Right cardiac atrium (tissue), 5 donors: ENCODE measurements at regions not wholly inside any gene's neighbourhood (a gene's known extent, or its start where the extent isn't known, plus 50 kb on each side); places are given as distances from the start of the nearest gene placed in this dataset.

Source experiments
- ATAC-seq, 2 donors: fragments of 200-7000 bp; cut with Tn5 transposase; one replicate each; pipeline versions ENCODE4 v1.8.0 to v1.9.1; 2020; ENCODE audit warnings: moderate library complexity in 2 of 2, mild to moderate bottlenecking in 1 of 2
- DNase-seq, 3 donors: peaks; one replicate each; pipeline ENCODE4 v3.0.0-alpha.2; 2020
- H3K27ac ChIP-seq: one replicate; pipeline ENCODE4 v1.5.1; 2013; ENCODE audit warnings: mild to moderate bottlenecking, low read length, control low read depth, moderate library complexity
- H3K27me3 ChIP-seq: one replicate; pipeline ENCODE4 v1.6.1; 2013; ENCODE audit not compliant: control insufficient read depth, insufficient read depth
- H3K4me1 ChIP-seq: one replicate; pipeline ENCODE4 v1.6.1; 2013; ENCODE audit warnings: low read length; ENCODE audit not compliant: control insufficient read depth, insufficient read depth
- H3K4me3 ChIP-seq: one replicate; pipeline ENCODE4 v1.5.1; 2013; ENCODE audit warnings: low read length, control low read depth
- H3K9me3 ChIP-seq: one replicate; pipeline ENCODE4 v1.6.1; 2013; ENCODE audit warnings: low read length; ENCODE audit not compliant: control insufficient read depth
- WGBS: extraction: QIAGEN DNeasy Blood & Tissue Kit; methylation state at CpG from one replicate; pipeline ENCODE4 v1.1.7; 2013; 5-methylcytosine and 5-hydroxymethylcytosine counted together
- intact Hi-C, 4 donors: fragments of 100-400 bp; cut with DNase I; formaldehyde crosslinking; loops; one replicate each; pipeline versions ENCODE4 v1.11.0 to v1.14.0; 2022 to 2023
- donor health status: healthy with polysubstance abuse.
- donor health status: DM: no; HTN: yes; CAD: no.
- donor health status: DM: no; HTN: no; CAD: no.
- donor health status: DM: no; HTN: yes; CAD: no; lungs with severe emphysema.
- donor health status: DM: yes; HTN: yes; CAD: no.

- ATAC-seq (no peak), DNase-seq (no peak)
- WGBS = 76% methylated on average over 6 of the region's 6 CpGs
- intact Hi-C loops = no loop called here
- Histone ChIP-seq H3K27me3 (no peaks in the 10 kb centered on the region), H3K27ac (no peak overlapping the region), H3K9me3 (no peaks in the 10 kb centered on the region), H3K4me3 (no peak overlapping the region), H3K4me1 (no peaks in the 10 kb centered on the region)
These were observed 200.0 kb upstream of the CFAP20DC start for GRCh38 chr3:59249698-59250361.

- Histone ChIP-seq H3K27me3 (no peaks in the 10 kb centered on the region), H3K27ac (no peak overlapping the region), H3K4me1 (no peaks in the 10 kb centered on the region), H3K9me3 (no peaks in the 10 kb centered on the region), H3K4me3 (no peak overlapping the region)
- ATAC-seq (no peak), DNase-seq (no peak)
- intact Hi-C loops = no loop called here
These were observed 199.2 kb upstream of the CFAP20DC start for GRCh38 chr3:59249004-59249403.

- H3K27ac ChIP-seq = no peak overlapping the region
- H3K27me3 ChIP-seq = no peaks in the 10 kb centered on the region
- no peak for ATAC-seq
- H3K4me3 ChIP-seq = no peak overlapping the region
- DNase-seq = no peak
- H3K9me3 ChIP-seq = no peaks in the 10 kb centered on the region
- no peaks in the 10 kb centered on the region for H3K4me1 ChIP-seq
- intact Hi-C loops = no loop called here
- WGBS = 90% methylated on average over 3 of the region's 3 CpGs
These were observed 197.6 kb upstream of the CFAP20DC start for GRCh38 chr3:59247402-59247841.

DNA sequence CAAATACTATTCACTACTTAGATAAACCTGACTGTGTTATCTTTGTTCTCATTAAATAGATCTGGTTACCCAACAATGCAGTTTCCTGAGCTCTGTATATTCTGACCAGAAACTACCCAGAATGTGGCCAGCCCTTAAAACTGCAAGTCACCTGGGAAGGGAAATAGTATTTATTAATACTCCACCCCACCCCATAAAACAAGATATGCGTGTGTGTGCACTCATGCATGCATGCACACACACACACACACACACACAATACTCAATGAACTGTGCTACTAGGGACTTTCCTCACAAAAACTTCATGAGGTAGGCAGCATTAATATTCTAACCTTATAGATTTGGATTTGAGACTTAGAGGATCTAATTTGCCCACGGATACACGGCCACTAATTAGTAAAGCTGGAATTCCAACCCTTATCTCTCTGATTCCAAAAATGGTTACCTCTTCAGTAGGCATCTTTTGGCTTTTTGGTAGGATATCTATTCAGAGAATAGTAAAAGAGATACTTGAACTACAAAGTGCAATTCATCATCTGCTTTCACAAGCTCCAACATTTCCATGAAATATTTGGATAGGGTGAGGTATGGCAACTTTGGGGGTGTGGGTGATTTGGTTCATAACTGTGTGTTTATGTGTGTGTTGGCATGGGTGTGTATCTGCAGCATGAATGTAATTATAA is 197.0 kb upstream of the CFAP20DC start:
- no peaks in the 10 kb centered on the region for H3K4me1 ChIP-seq
- 71% methylated on average over 3 of the region's 3 CpGs for WGBS
- H3K9me3 ChIP-seq = no peaks in the 10 kb centered on the region
- ATAC-seq (no peak), DNase-seq (no peak)
- intact Hi-C loops = no loop called here
- H3K4me3 ChIP-seq = no peak overlapping the region
- no peak overlapping the region for H3K27ac ChIP-seq
- no peaks in the 10 kb centered on the region for H3K27me3 ChIP-seq

GRCh38 chr3:59245859-59246501 is 196.2 kb upstream of the CFAP20DC start:
- ATAC-seq (peak in 1 of 2 donors; percentile 36), DNase-seq (no peak)
- Histone ChIP-seq H3K4me1 (no peaks in the 10 kb centered on the region), H3K27ac (no peak overlapping the region), H3K9me3 (no peaks in the 10 kb centered on the region), H3K27me3 (no peaks in the 10 kb centered on the region), H3K4me3 (no peak overlapping the region)
- WGBS = 48% methylated on average over 8 of the region's 8 CpGs
- intact Hi-C loops = no loop called here

GRCh38 chr3:59245300-59245858 is 195.6 kb upstream of the CFAP20DC start:
- ATAC-seq = peak; percentile 31 to 66
- intact Hi-C loops = no loop called here
- WGBS = 17% methylated on average over 5 of the region's 5 CpGs

GRCh38 chr3:59244343-59244742 is 194.5 kb upstream of the CFAP20DC start:
- ATAC-seq (no peak), DNase-seq (no peak)
- Histone ChIP-seq H3K9me3 (no peaks in the 10 kb centered on the region), H3K4me3 (no peak overlapping the region), H3K27me3 (no peaks in the 10 kb centered on the region), H3K4me1 (no peaks in the 10 kb centered on the region), H3K27ac (no peak overlapping the region)
- WGBS = 80% methylated on average over 6 of the region's 6 CpGs
- intact Hi-C loops = no loop called here

More at GRCh38 chr3:59245300-59245858, 195.6 kb upstream of the CFAP20DC start:
- Histone ChIP-seq H3K4me3 (no peak overlapping the region), H3K4me1 (no peaks in the 10 kb centered on the region), H3K27ac (no peak overlapping the region), H3K27me3 (no peaks in the 10 kb centered on the region), H3K9me3 (no peaks in the 10 kb centered on the region)
- no peak for DNase-seq

DNA sequence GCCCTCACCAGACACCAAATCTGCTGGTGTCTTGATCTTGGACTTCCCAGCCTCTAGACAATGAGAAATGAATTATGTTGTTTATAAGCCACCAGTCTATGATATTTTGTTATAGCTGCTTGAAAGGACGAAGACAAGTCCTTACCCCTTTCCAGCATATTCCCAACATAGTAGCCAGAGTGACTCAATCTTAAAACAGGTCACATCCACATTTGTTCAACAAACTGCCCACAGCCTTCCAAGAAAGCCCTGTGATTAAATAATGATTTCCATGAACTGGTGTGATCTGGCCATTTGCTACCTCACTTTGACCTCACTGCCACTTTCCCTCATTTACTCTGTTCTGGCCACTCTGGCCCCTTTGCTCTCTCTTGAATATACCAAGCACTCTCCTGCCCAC is 193.7 kb upstream of the CFAP20DC start:
- intact Hi-C loops = no loop called here
- H3K9me3 ChIP-seq = no peaks in the 10 kb centered on the region
- DNase-seq (no peak), ATAC-seq (no peak)
- H3K27me3 ChIP-seq = no peaks in the 10 kb centered on the region
- H3K4me3 ChIP-seq = no peak overlapping the region
- WGBS = 91% methylated on average over 1 of the region's 1 CpG
- no peaks in the 10 kb centered on the region for H3K4me1 ChIP-seq
- no peak overlapping the region for H3K27ac ChIP-seq

DNA sequence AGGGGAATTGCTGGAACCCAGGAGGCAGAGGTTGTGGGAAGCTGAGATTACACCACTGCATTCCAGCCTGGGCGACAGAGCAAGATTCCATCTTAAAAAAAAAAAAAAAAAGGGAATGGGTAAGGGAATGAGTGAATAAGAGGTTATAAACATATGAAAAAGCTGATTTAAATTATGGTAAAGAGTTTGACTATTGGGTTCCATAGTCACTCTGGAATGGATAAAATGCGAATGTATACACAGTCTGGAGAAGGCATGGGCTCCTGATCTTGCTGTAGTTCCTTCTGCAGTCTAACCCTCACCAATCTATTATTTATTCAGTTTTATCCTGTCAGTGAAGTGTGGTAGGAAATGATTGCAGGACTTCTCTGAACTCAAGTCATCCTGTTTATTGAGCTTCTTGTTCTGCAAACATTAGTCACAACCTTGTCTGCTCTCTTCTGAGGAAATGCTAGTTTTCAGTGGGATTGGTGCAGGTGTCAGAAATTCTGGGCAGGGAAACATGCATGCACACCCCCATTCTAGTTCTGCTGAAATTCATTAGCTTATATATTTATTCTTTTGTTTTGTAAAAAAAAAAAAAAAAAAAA is 190.9 kb upstream of the CFAP20DC start:
- Histone ChIP-seq H3K4me3 (no peak overlapping the region), H3K27me3 (no peaks in the 10 kb centered on the region), H3K27ac (no peak overlapping the region), H3K4me1 (no peaks in the 10 kb centered on the region), H3K9me3 (no peaks in the 10 kb centered on the region)
- intact Hi-C loops = no loop called here
- 67% methylated on average over 2 of the region's 2 CpGs for WGBS
- ATAC-seq (no peak), DNase-seq (no peak)

- Histone ChIP-seq H3K4me3 (no peak overlapping the region), H3K27ac (no peak overlapping the region), H3K9me3 (no peaks in the 10 kb centered on the region), H3K4me1 (no peaks in the 10 kb centered on the region), H3K27me3 (no peaks in the 10 kb centered on the region)
- WGBS = 91% methylated on average over 6 of the region's 6 CpGs
- DNase-seq (no peak), ATAC-seq (no peak)
- intact Hi-C loops = no loop called here
These were observed 187.3 kb upstream of the CFAP20DC start for GRCh38 chr3:59237121-59237520.

GRCh38 chr3:59235634-59236012 is 185.8 kb upstream of the CFAP20DC start:
- no peaks in the 10 kb centered on the region for H3K4me1 ChIP-seq
- intact Hi-C loops = no loop called here
- no peak overlapping the region for H3K4me3 ChIP-seq
- WGBS = 67% methylated on average over 3 of the region's 3 CpGs
- no peak overlapping the region for H3K27ac ChIP-seq
- DNase-seq (no peak), ATAC-seq (no peak)
- H3K27me3 ChIP-seq = no peaks in the 10 kb centered on the region
- no peaks in the 10 kb centered on the region for H3K9me3 ChIP-seq
